NB4 (cell line): ENCODE measurements at regions not wholly inside any gene's neighbourhood (a gene's known extent, or its start where the extent isn't known, plus 50 kb on each side); places are given as distances from the start of the nearest gene placed in this dataset.

Source experiments
- POLR2A ChIP-seq: IDR thresholded peaks from 2 replicates; pipeline ENCODE4 v1.6.1; 2011; ENCODE audit warnings: mild to moderate bottlenecking; ENCODE audit not compliant: insufficient read length; ENCODE audit errors: extremely low read depth
- TF ChIP-seq, protein P1 (sequence below): IDR thresholded peaks from 2 replicates; pipeline ENCODE4 v1.6.1; 2011; ENCODE audit warnings: low read depth, low read length

DNA sequence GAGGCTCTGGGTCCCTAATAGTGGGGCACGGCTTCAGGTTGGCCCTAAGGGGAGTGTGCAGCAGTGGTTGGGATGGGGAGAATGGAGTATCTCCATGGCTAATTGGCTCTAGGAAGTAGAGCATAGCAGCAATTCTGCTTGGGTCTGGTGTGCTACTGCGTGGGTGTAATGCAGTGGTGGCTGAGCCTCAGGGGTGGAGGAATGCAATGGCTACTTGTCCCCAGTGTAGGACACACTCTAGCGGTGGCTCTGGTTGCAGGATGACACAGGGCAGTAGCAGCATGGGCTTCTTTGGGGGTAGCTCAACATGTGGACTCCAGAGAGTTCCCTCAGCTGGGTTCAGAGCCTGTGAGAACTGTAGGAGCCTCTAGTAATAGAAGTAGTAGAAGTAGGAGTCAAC is 91.2 kb upstream of the FAM78B start:
- TF ChIP-seq, protein P1, sequence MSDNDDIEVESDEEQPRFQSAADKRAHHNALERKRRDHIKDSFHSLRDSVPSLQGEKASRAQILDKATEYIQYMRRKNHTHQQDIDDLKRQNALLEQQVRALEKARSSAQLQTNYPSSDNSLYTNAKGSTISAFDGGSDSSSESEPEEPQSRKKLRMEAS, result no peak
- TF ChIP-seq POLR2A, result no peak
